Activated CD8-positive, alpha-beta T cell treated with anti-CD3 and anti-CD28 coated beads for 36 hours (primary cell): ENCODE measurements at regions not wholly inside any gene's neighbourhood (a gene's known extent, or its start where the extent isn't known, plus 50 kb on each side); places are given as distances from the start of the nearest gene placed in this dataset.
"Not testable (repeated sequence)": the region's sequence is repeated elsewhere in the genome, so short reads cannot be mapped to it uniquely, and the experiment has no call there.

Source experiments
- ATAC-seq: fragments of 200-7000 bp; cut with Tn5 transposase; one replicate; pipeline ENCODE4 v1.10.0; 2021; ENCODE audit warnings: mild to moderate bottlenecking, moderate library complexity
- CTCF ChIA-PET: fragments of 350-600 bp; sonication (Branson Sonifier 250); formaldehyde crosslinking; loops from one replicate; lab custom pipeline; 2021; ENCODE audit warnings: antibody characterized with exemption; lab: Charles Lee
- POLR2A ChIA-PET: fragments of 350-600 bp; sonication (Branson Sonifier 250); formaldehyde crosslinking; loops from one replicate; lab custom pipeline; 2021; ENCODE audit warnings: antibody characterized with exemption; lab: Charles Lee
- DNase-seq: peaks from one replicate; pipeline ENCODE4 v3.0.0-alpha.2; 2020
- H3K27ac Mint-ChIP-seq: one replicate; pipeline ENCODE4 v1.8.0; 2021; ENCODE audit warnings: mild to moderate bottlenecking, mixed read lengths
- H3K27me3 Mint-ChIP-seq: one replicate; pipeline ENCODE4 v1.8.0; 2021; ENCODE audit warnings: mixed read lengths
- H3K36me3 Mint-ChIP-seq: one replicate; pipeline ENCODE4 v1.8.0; 2021; ENCODE audit warnings: low read depth, mixed read lengths
- H3K4me1 Mint-ChIP-seq: one replicate; pipeline ENCODE4 v1.8.0; 2021; ENCODE audit warnings: low read depth, mixed read lengths
- H3K4me3 Mint-ChIP-seq: one replicate; pipeline ENCODE4 v1.8.0; 2021; ENCODE audit warnings: mild to moderate bottlenecking, moderate library complexity, mixed read lengths
- H3K9me3 Mint-ChIP-seq: one replicate; pipeline ENCODE4 v1.8.0; 2021; ENCODE audit warnings: mixed read lengths
- CTCF ChIP-seq: fragments of 200-600 bp; IDR thresholded peaks from one replicate; pipeline ENCODE4 v1.8.0; 2022; ENCODE audit warnings: antibody characterized with exemption, mild to moderate bottlenecking
- intact Hi-C: fragments of 100-400 bp; cut with micrococcal nuclease; formaldehyde crosslinking; loops from one replicate; pipeline ENCODE4 v1.10.0; 2022

- no peak overlapping the region for H3K27ac Mint-ChIP-seq
- ATAC-seq: no peak
- H3K4me3 Mint-ChIP-seq: no peak overlapping the region
- no peak for DNase-seq
- H3K9me3 Mint-ChIP-seq: no peaks in the 10 kb centered on the region
- no peaks in the 10 kb centered on the region for H3K36me3 Mint-ChIP-seq
- ChIA-PET CTCF (no interaction called here), POLR2A (no interaction called here)
- intact Hi-C loops: no loop called here
- peaks cover 7% of the 10 kb centered on the region for H3K27me3 Mint-ChIP-seq
- TF ChIP-seq CTCF: no peak
- no peaks in the 10 kb centered on the region for H3K4me1 Mint-ChIP-seq
Observed at GRCh38 chr4:146051223-146051622, 112.6 kb upstream of the ZNF827 start.

- ChIA-PET POLR2A (no interaction called here), CTCF (no interaction called here)
- H3K36me3 Mint-ChIP-seq: no peaks in the 10 kb centered on the region
Observed at GRCh38 chr4:146049802-146050201, 111.2 kb upstream of the ZNF827 start.

GRCh38 chr4:146047768-146048167 lies 109.1 kb upstream of the ZNF827 start:
- H3K4me3 Mint-ChIP-seq, CTCF ChIA-PET, intact Hi-C loops, DNase-seq, H3K27ac Mint-ChIP-seq, H3K4me1 Mint-ChIP-seq, H3K9me3 Mint-ChIP-seq, H3K36me3 Mint-ChIP-seq, ATAC-seq, POLR2A ChIA-PET: not testable (repeated sequence)
- peaks cover 11% of the 10 kb centered on the region for H3K27me3 Mint-ChIP-seq

More at GRCh38 chr4:146049802-146050201, 111.2 kb upstream of the ZNF827 start:
- H3K4me3 Mint-ChIP-seq: no peak overlapping the region
- ATAC-seq (no peak), DNase-seq (no peak)
- H3K9me3 Mint-ChIP-seq: no peaks in the 10 kb centered on the region
- TF ChIP-seq CTCF: no peak
- no peak overlapping the region for H3K27ac Mint-ChIP-seq
- H3K27me3 Mint-ChIP-seq: peaks cover 11% of the 10 kb centered on the region
- no peaks in the 10 kb centered on the region for H3K4me1 Mint-ChIP-seq
- intact Hi-C loops: no loop called here

- CTCF ChIA-PET: no interaction called here
Observed at GRCh38 chr4:146041139-146042004, 102.7 kb upstream of the ZNF827 start.

GRCh38 chr4:146040623-146041022 lies 102.0 kb upstream of the ZNF827 start:
- Mint-ChIP-seq H3K27ac (no peak overlapping the region), H3K4me3 (no peak overlapping the region), H3K27me3 (peaks cover 5% of the 10 kb centered on the region), H3K9me3 (peaks cover 3% of the 10 kb centered on the region), H3K36me3 (no peaks in the 10 kb centered on the region), H3K4me1 (no peaks in the 10 kb centered on the region)
- no peak for TF ChIP-seq CTCF
- CTCF ChIA-PET: no interaction called here
- POLR2A ChIA-PET: no interaction called here
- intact Hi-C loops: no loop called here
- ATAC-seq (no peak), DNase-seq (no peak)

More at GRCh38 chr4:146041139-146042004, 102.7 kb upstream of the ZNF827 start:
- no peak for ATAC-seq
- POLR2A ChIA-PET: no interaction called here
- intact Hi-C loops: no loop called here
- no peaks in the 10 kb centered on the region for H3K36me3 Mint-ChIP-seq
- no peaks in the 10 kb centered on the region for H3K9me3 Mint-ChIP-seq
- no peak for TF ChIP-seq CTCF
- H3K27me3 Mint-ChIP-seq: peaks cover 7% of the 10 kb centered on the region
- no peak overlapping the region for H3K27ac Mint-ChIP-seq
- H3K4me3 Mint-ChIP-seq: no peak overlapping the region
- no peaks in the 10 kb centered on the region for H3K4me1 Mint-ChIP-seq
- no peak for DNase-seq
